HEK293 (cell line): ENCODE measurements at regions not wholly inside any gene's neighbourhood (a gene's known extent, or its start where the extent isn't known, plus 50 kb on each side); places are given as distances from the start of the nearest gene placed in this dataset.
A peak's percentile ranks its signal among the peaks of the same experiment; 100 is the strongest.
"Not testable (repeated sequence)": the region's sequence is repeated elsewhere in the genome, so short reads cannot be mapped to it uniquely, and the experiment has no call there.

Experiments used
- CTCF ChIA-PET: fragments of 350-600 bp; formaldehyde crosslinking; extraction: SDS; loops from one replicate; lab custom pipeline; 2021; ENCODE audit warnings: antibody characterized with exemption; lab: Yijun Ruan, JAX
- POLR2A ChIA-PET: fragments of 300-600 bp; formaldehyde crosslinking; extraction: SDS; loops from one replicate; lab custom pipeline; 2020; ENCODE audit warnings: antibody characterized with exemption, inconsistent platforms; lab: Yijun Ruan, JAX
- H3K27ac ChIP-seq: fragments of 200-500 bp; sonication (Bioruptor generic); 2 replicates; pipeline ENCODE4 v1.5.1; 2014; ENCODE audit warnings: low read depth, low read length, control low read depth, inconsistent platforms; ENCODE audit errors: extremely low read depth
- H3K36me3 ChIP-seq, 2 experiments: fragments of 200-500 bp in 1 of 2; sonication (Bioruptor generic) in 1 of 2; 1 replicate in 1 of 2; 2 replicates in 1 of 2; pipeline ENCODE4 v1.5.1; 2014 to 2017; ENCODE audit warnings: inconsistent platforms in 2 of 2, low read length in 2 of 2; ENCODE audit not compliant: control insufficient read depth in 2 of 2, insufficient read depth in 1 of 2
- H3K4me1 ChIP-seq: fragments of 200-500 bp; sonication (Bioruptor generic); 2 replicates; pipeline ENCODE4 v1.5.1; 2014; ENCODE audit warnings: mild to moderate bottlenecking, low read length, inconsistent platforms; ENCODE audit not compliant: control insufficient read depth, insufficient read depth
- H3K4me3 ChIP-seq: 2 replicates; pipeline ENCODE4 v1.5.1; 2011; ENCODE audit warnings: low read depth, mild to moderate bottlenecking, control low read depth, low read length, moderate library complexity
- H3K9me3 ChIP-seq: fragments of 200-500 bp; sonication (Bioruptor generic); 2 replicates; pipeline ENCODE4 v1.5.1; 2014; ENCODE audit warnings: low read depth, low read length, inconsistent platforms; ENCODE audit not compliant: control insufficient read depth, insufficient read depth
- BCL11A ChIP-seq: fragments of 450-650 bp; formaldehyde crosslinking; IDR thresholded peaks from 2 replicates; pipeline ENCODE4 v1.5.1; 2016; ENCODE audit warnings: low read depth, missing biosample characterization, missing genetic modification characterization
- MYNN ChIP-seq: fragments of 450-650 bp; formaldehyde crosslinking; IDR thresholded peaks from 2 replicates; pipeline ENCODE4 v1.5.1; 2016; ENCODE audit warnings: missing biosample characterization, missing genetic modification characterization, borderline replicate concordance
- YY1 ChIP-seq: fragments of 450-650 bp; formaldehyde crosslinking; IDR thresholded peaks from 2 replicates; pipeline ENCODE4 v1.5.1; 2018; ENCODE audit warnings: missing biosample characterization, missing genetic modification characterization
- ZBTB8A ChIP-seq: fragments of 450-650 bp; formaldehyde crosslinking; IDR thresholded peaks from 2 replicates; pipeline ENCODE4 v1.5.1; 2016; ENCODE audit warnings: missing biosample characterization, missing genetic modification characterization
- ZFP37 ChIP-seq: fragments of 450-650 bp; formaldehyde crosslinking; IDR thresholded peaks from 2 replicates; pipeline ENCODE4 v1.5.1; 2016; ENCODE audit warnings: missing biosample characterization, missing genetic modification characterization
- ZNF121 ChIP-seq: fragments of 450-650 bp; formaldehyde crosslinking; IDR thresholded peaks from 2 replicates; pipeline ENCODE4 v1.5.1; 2016; ENCODE audit warnings: missing biosample characterization, missing genetic modification characterization
- ZNF146 ChIP-seq: fragments of 450-650 bp; formaldehyde crosslinking; IDR thresholded peaks from 2 replicates; pipeline ENCODE4 v1.5.1; 2016; ENCODE audit warnings: missing biosample characterization, missing genetic modification characterization
- ZNF335 ChIP-seq: fragments of 450-650 bp; formaldehyde crosslinking; conservative IDR thresholded peaks from 2 replicates; pipeline ENCODE4 v1.5.1; 2016; ENCODE audit warnings: missing biosample characterization, missing genetic modification characterization
- ZNF510 ChIP-seq: fragments of 450-650 bp; formaldehyde crosslinking; IDR thresholded peaks from 2 replicates; pipeline ENCODE4 v1.5.1; 2018; ENCODE audit warnings: mild to moderate bottlenecking, missing genetic modification characterization, missing biosample characterization; ENCODE audit not compliant: insufficient replicate concordance
- ZNF544 ChIP-seq: fragments of 450-650 bp; formaldehyde crosslinking; IDR thresholded peaks from 2 replicates; pipeline ENCODE4 v1.5.0; 2017; ENCODE audit warnings: missing biosample characterization, missing genetic modification characterization
- ZNF549 ChIP-seq: fragments of 450-650 bp; IDR thresholded peaks from 2 replicates; pipeline ENCODE4 v1.5.1; 2018; ENCODE audit warnings: missing biosample characterization, missing genetic modification characterization, mild to moderate bottlenecking, inconsistent platforms, moderate library complexity
- ZNF624 ChIP-seq: fragments of 450-650 bp; formaldehyde crosslinking; IDR thresholded peaks from 2 replicates; pipeline ENCODE4 v1.5.1; 2017; ENCODE audit warnings: missing biosample characterization, missing genetic modification characterization
- ZNF626 ChIP-seq: fragments of 450-650 bp; sonication (Bioruptor Pico); formaldehyde crosslinking; IDR thresholded peaks from 2 replicates; pipeline ENCODE4 v1.5.1; 2018; ENCODE audit warnings: missing biosample characterization, missing genetic modification characterization, inconsistent platforms
- ZNF837 ChIP-seq: fragments of 450-650 bp; formaldehyde crosslinking; IDR thresholded peaks from 2 replicates; pipeline ENCODE4 v1.5.1; 2016; ENCODE audit warnings: missing biosample characterization, missing genetic modification characterization
- TF ChIP-seq, protein P1 (sequence below): fragments of 450-650 bp; formaldehyde crosslinking; IDR thresholded peaks from 2 replicates; pipeline ENCODE4 v1.5.1; 2017; ENCODE audit warnings: missing biosample characterization, missing genetic modification characterization
- TF ChIP-seq, protein P2 (sequence below): fragments of 450-650 bp; formaldehyde crosslinking; IDR thresholded peaks from 2 replicates; pipeline ENCODE4 v1.5.1; 2016; ENCODE audit warnings: missing biosample characterization, missing genetic modification characterization

DNA sequence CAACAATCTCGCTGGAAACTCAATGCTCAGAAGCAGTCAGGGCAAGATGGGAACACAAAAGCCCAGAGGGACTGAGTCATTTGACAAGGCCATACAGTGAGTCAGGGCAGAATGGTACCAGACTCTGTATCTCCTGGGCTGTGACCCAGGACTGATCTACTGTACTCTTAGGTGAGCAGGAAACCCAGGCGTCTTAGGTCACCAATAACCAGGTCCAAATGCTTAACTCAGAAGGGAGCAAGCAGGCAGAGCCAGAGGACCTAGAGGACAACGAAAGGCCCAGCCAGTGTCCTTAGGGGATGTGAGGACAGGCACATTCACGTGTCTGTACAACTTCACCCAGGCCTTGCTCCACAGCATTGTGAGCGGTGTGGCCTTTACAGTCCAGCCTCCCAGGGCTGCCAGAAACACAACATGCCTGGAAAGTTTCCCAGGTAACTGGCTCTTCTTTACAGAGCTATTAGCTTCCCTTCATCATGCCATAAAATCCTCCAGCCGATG lies 69.9 kb downstream of the ARL6IP4 start (continued):
- TF ChIP-seq, protein P1, sequence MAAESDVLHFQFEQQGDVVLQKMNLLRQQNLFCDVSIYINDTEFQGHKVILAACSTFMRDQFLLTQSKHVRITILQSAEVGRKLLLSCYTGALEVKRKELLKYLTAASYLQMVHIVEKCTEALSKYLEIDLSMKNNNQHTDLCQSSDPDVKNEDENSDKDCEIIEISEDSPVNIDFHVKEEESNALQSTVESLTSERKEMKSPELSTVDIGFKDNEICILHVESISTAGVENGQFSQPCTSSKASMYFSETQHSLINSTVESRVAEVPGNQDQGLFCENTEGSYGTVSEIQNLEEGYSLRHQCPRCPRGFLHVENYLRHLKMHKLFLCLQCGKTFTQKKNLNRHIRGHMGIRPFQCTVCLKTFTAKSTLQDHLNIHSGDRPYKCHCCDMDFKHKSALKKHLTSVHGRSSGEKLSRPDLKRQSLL (tag by site-specific recombination) = no peak
- TF ChIP-seq ZNF510 (tag by site-specific recombination) = no peak

DNA sequence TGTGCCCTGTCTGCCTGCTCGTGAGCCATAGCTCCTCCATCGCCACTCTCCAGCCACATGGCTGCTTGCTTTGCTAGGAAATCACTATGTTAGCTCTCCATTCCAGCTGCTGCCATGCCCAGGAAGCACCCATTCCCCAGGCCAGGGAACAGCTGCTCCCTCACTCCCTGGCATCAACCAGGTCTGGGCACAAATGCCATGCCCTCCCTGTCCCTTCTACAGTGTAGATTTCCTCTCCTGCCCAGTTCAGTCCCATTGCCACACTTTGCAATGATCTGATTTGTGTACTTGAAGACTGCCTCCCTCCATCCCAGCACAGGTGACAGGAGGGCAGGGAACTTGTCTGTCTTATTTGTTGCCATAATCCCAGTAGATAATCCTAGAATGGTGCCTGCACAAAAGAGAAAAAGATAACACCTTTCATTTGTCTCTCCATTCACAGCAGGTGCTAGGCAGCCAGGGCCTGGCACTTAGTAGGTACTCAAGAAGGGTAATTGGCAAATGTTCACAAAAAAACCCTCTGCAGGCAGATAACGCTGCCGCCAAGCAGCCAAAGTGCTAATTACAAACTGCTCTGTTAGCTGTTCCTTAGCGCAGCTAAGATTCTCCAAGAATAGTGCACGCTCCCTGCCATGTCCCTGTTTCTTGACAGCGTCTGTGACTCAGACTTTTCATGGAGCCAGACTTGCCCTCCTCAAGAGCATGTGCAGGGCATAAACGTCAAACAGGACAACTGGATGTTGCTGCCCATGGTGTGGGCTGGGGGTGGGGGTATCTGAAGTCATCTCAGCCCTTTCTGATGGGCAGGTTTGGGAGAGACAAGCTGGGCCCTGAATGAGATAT lies 69.1 kb downstream of the ARL6IP4 start:
- TF ChIP-seq ZBTB8A (no peak), ZNF837 (tag by site-specific recombination) (no peak), ZNF544 (tag by site-specific recombination) (no peak), MYNN (no peak), ZNF549 (tag by site-specific recombination) (no peak)
- ChIA-PET CTCF (no interaction called here), POLR2A (no interaction called here)
- H3K4me3 ChIP-seq = no peak overlapping the region
- no peaks in the 10 kb centered on the region for H3K4me1 ChIP-seq
- no peaks in the 10 kb centered on the region for H3K36me3 ChIP-seq
- no peaks in the 10 kb centered on the region for H3K9me3 ChIP-seq
- no peak overlapping the region for H3K27ac ChIP-seq

DNA sequence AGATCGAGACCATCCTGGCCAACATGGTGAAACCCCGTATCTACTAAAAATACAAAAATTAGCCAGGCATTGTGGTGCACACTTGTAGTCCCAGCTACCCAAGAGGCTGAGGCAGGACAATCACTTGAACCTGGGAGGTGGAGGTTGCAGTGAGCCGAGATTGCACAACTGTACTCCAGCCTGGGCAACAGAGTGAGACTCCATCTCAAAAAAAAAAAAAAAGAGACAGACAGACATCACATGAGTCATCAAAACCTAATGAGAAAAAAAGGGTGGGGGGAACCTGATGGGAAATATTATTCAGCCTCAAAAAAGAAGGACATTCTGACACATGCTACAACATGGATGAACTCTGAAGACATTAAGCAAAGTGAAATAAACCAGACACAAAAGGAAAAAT lies 67.4 kb downstream of the ARL6IP4 start:
- H3K4me3 ChIP-seq, POLR2A ChIA-PET, H3K9me3 ChIP-seq, CTCF ChIA-PET, H3K4me1 ChIP-seq, H3K27ac ChIP-seq, H3K36me3 ChIP-seq: not testable (repeated sequence)
- TF ChIP-seq ZNF146 (tag by site-specific recombination) = peak; percentile 44; the same call in 1 of the 2 replicates
- peak; percentile 32; the same call in 1 of the 2 replicates for TF ChIP-seq ZNF121 (tag by site-specific recombination)

DNA sequence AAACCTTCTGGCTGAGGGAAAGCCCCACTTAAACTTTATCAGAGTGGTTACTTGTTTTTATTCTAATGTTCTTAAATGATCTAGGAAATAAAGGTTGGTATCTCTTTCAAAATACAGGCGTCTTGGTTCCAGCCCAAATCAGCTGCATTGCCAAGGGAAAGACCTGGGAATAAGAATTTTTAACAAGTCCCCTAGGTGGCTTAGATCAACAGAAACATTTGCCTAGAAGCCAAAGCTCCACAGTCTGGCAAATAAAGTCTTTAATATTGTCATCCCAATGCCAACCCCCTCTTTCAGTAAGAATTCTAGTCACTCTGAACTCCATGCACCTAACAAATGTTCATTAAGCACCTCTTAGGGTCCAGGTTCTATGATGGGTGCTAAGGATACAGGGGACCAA lies 66.8 kb downstream of the ARL6IP4 start:
- no peak overlapping the region for H3K4me3 ChIP-seq
- ChIA-PET POLR2A (no interaction called here), CTCF (interaction anchor here (0.6 kb wide), 1 partner anchor 183 kb away, joined by 3 read pairs; no protein-coding TSS in a partner anchor)
- no peak for TF ChIP-seq ZNF624 (tag by site-specific recombination)
- no peak for TF ChIP-seq YY1 (tag by site-specific recombination)
- no peak for TF ChIP-seq BCL11A (tag by site-specific recombination)
- no peak for TF ChIP-seq ZFP37 (tag by site-specific recombination)
- TF ChIP-seq, protein P2, sequence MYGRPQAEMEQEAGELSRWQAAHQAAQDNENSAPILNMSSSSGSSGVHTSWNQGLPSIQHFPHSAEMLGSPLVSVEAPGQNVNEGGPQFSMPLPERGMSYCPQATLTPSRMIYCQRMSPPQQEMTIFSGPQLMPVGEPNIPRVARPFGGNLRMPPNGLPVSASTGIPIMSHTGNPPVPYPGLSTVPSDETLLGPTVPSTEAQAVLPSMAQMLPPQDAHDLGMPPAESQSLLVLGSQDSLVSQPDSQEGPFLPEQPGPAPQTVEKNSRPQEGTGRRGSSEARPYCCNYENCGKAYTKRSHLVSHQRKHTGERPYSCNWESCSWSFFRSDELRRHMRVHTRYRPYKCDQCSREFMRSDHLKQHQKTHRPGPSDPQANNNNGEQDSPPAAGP (tag by site-specific recombination) = no peak
- no peak for TF ChIP-seq ZNF626 (tag by site-specific recombination)
- no peak for TF ChIP-seq ZNF335 (tag by site-specific recombination)
- no peak overlapping the region for H3K27ac ChIP-seq
- no peaks in the 10 kb centered on the region for H3K36me3 ChIP-seq
- H3K9me3 ChIP-seq = no peaks in the 10 kb centered on the region
- no peaks in the 10 kb centered on the region for H3K4me1 ChIP-seq
